Right lobe of liver (tissue), 4 donors: ENCODE measurements at regions not wholly inside any gene's neighbourhood (a gene's known extent, or its start where the extent isn't known, plus 50 kb on each side); places are given as distances from the start of the nearest gene placed in this dataset.

Experiments used
- POLR2A ChIP-seq: fragments of 450-650 bp; IDR thresholded peaks from one replicate; pipeline ENCODE4 v1.6.1; 2017; ENCODE audit warnings: antibody characterized with exemption, mild to moderate bottlenecking
- TF ChIP-seq, protein P1 (sequence below), 4 donors: fragments of 200-600 bp in 3 of 4; fragments of 450-650 bp in 1 of 4; IDR thresholded peaks; one replicate each; pipeline versions ENCODE4 v1.5.1 to v1.8.0; 2016 to 2022; ENCODE audit warnings: antibody characterized with exemption in 4 of 4, mild to moderate bottlenecking in 2 of 4
- donor health status: DM: no; HTN: no; CAD: no.
- donor health status: DM: no; HTN: no; CAD: no.
- donor health status: DM: no; HTN: yes; CAD: no.

DNA sequence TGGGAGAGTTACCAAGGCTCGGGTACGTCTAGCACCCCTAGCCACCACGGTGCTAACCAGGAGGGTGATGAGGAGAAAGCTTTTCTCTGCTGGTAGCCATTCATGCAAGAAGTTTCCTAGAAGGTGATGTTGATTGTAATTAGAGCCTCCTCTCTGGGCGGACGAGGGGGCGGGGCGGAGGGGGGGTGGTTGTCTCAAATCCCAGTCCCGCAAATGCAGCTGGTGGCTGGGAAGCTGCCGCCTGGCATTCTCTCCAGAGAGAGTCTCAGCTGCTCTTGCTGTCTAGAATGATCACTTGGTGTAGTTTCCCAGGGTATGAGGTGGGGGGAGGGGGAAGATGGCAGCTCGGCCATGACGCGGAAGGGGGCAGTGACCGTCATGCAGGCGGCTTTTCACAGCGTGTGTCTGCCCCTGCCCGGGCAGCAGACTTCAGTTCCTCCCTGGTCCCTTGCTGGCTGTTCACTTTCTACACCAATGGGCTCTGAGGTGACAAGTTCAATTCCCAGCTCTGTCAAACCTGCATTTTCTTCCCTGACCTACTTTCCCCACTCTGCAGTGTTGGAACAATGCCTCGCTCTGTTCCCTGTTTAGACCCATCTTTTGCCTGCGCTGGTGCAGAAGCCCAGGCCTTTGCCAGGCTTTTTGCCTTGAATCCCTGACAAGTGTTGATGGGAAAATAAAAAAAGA, 61.5 kb upstream of the KLF7 start:
- TF ChIP-seq, protein P1, sequence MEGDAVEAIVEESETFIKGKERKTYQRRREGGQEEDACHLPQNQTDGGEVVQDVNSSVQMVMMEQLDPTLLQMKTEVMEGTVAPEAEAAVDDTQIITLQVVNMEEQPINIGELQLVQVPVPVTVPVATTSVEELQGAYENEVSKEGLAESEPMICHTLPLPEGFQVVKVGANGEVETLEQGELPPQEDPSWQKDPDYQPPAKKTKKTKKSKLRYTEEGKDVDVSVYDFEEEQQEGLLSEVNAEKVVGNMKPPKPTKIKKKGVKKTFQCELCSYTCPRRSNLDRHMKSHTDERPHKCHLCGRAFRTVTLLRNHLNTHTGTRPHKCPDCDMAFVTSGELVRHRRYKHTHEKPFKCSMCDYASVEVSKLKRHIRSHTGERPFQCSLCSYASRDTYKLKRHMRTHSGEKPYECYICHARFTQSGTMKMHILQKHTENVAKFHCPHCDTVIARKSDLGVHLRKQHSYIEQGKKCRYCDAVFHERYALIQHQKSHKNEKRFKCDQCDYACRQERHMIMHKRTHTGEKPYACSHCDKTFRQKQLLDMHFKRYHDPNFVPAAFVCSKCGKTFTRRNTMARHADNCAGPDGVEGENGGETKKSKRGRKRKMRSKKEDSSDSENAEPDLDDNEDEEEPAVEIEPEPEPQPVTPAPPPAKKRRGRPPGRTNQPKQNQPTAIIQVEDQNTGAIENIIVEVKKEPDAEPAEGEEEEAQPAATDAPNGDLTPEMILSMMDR (IDR thresholded peaks at IDR 0.05) = no peak
- TF ChIP-seq POLR2A = no peak
